CD14-positive monocyte (primary cell): ENCODE measurements at regions not wholly inside any gene's neighbourhood (a gene's known extent, or its start where the extent isn't known, plus 50 kb on each side); places are given as distances from the start of the nearest gene placed in this dataset.

Experiments used
- DNase-seq, 3 donors: peaks; one replicate each; pipeline ENCODE4 v3.0.0-alpha.2; 2011 to 2022
- H2AFZ ChIP-seq: 2 replicates; pipeline ENCODE4 v1.6.0; 2012; ENCODE audit warnings: mild to moderate bottlenecking, low read depth, low read length, inconsistent platforms; ENCODE audit not compliant: insufficient read depth, poor library complexity, severe bottlenecking
- H3K27ac ChIP-seq, 2 donors: 1 replicate in 1 of 2; 2 replicates in 1 of 2; pipeline ENCODE4 v1.5.1; 2012 to 2013; ENCODE audit warnings: low read length in 2 of 2, control low read depth in 1 of 2, inconsistent platforms in 1 of 2, low read depth in 1 of 2, mild to moderate bottlenecking in 1 of 2
- H3K27me3 ChIP-seq, 2 donors: one replicate each; pipeline versions ENCODE4 v1.6.0 to v1.6.1; 2011 to 2013; ENCODE audit warnings: low read length in 2 of 2; ENCODE audit not compliant: control insufficient read depth in 2 of 2, insufficient read depth in 2 of 2
- H3K36me3 ChIP-seq, 2 donors: replicated peaks in 1 of 2; 1 replicate in 1 of 2; 2 replicates in 1 of 2; pipeline versions ENCODE4 v1.5.1 to v1.6.1; 2012 to 2013; ENCODE audit warnings: low read length in 2 of 2, control low read depth in 1 of 2, inconsistent platforms in 1 of 2, mild to moderate bottlenecking in 1 of 2; ENCODE audit not compliant: insufficient read depth in 2 of 2, control insufficient read depth in 1 of 2
- H3K4me1 ChIP-seq, 2 donors: 1 replicate in 1 of 2; 2 replicates in 1 of 2; pipeline versions ENCODE4 v1.5.1 to v1.6.1; 2012 to 2013; ENCODE audit warnings: low read length in 2 of 2, control low read depth in 1 of 2, inconsistent platforms in 1 of 2, mild to moderate bottlenecking in 1 of 2, moderate library complexity in 1 of 2; ENCODE audit not compliant: insufficient read depth in 2 of 2, control insufficient read depth in 1 of 2
- H3K4me2 ChIP-seq: replicated peaks from 2 replicates; pipeline ENCODE3; 2012; ENCODE audit warnings: low read length, moderate library complexity, mild to moderate bottlenecking; ENCODE audit not compliant: poor library complexity, severe bottlenecking; ENCODE audit errors: extremely low read depth
- H3K4me3 ChIP-seq, 3 experiments: fragments of 200-600 bp in 1 of 3; sonication (generic) in 1 of 3; replicated peaks in 1 of 3; 1 replicate in 2 of 3; 2 replicates in 1 of 3; pipeline ENCODE4 v1.5.1; 2011 to 2013; ENCODE audit warnings: low read length in 3 of 3, mild to moderate bottlenecking in 3 of 3, control low read depth in 2 of 3, low read depth in 2 of 3, inconsistent platforms in 1 of 3, moderate library complexity in 1 of 3
- H3K79me2 ChIP-seq: 2 replicates; pipeline ENCODE4 v1.6.0; 2012; ENCODE audit warnings: mild to moderate bottlenecking, control low read depth, inconsistent platforms, low read length, moderate library complexity; ENCODE audit not compliant: insufficient read depth
- H3K9ac ChIP-seq: 2 replicates; pipeline ENCODE4 v1.6.0; 2017; ENCODE audit warnings: low read length, mild to moderate bottlenecking; ENCODE audit not compliant: insufficient read depth, poor library complexity, severe bottlenecking
- H3K9me3 ChIP-seq, 2 donors: replicated peaks in 1 of 2; 1 replicate in 1 of 2; 2 replicates in 1 of 2; pipeline versions ENCODE4 v1.5.1 to v1.6.1; 2012 to 2013; ENCODE audit warnings: low read length in 2 of 2, control low read depth in 1 of 2; ENCODE audit not compliant: control insufficient read depth in 1 of 2, insufficient read depth in 1 of 2
- H4K20me1 ChIP-seq: 2 replicates; pipeline ENCODE4 v1.6.0; 2012; ENCODE audit warnings: mild to moderate bottlenecking, low read length, control low read depth, moderate library complexity; ENCODE audit not compliant: insufficient read depth
- H3K27ac Mint-ChIP-seq, 7 donors: one replicate each; pipeline ENCODE4 v1.8.0; 2020; ENCODE audit warnings: mild to moderate bottlenecking in 7 of 7, mixed read lengths in 7 of 7, moderate library complexity in 6 of 7, inconsistent platforms in 2 of 7
- H3K27me3 Mint-ChIP-seq, 3 donors: one replicate each; pipeline ENCODE4 v1.8.0; 2021 to 2022; ENCODE audit warnings: low read depth in 3 of 3, mild to moderate bottlenecking in 3 of 3, mixed read lengths in 3 of 3, moderate library complexity in 3 of 3, inconsistent platforms in 1 of 3
- H3K36me3 Mint-ChIP-seq, 2 donors: one replicate each; pipeline ENCODE4 v1.8.0; 2020; ENCODE audit warnings: mixed read lengths in 2 of 2, inconsistent platforms in 1 of 2, mild to moderate bottlenecking in 1 of 2
- H3K4me1 Mint-ChIP-seq: one replicate; pipeline ENCODE4 v1.8.0; 2020; ENCODE audit warnings: mild to moderate bottlenecking, mixed read lengths
- H3K4me3 Mint-ChIP-seq, 2 donors: one replicate each; pipeline ENCODE4 v1.8.0; 2020; ENCODE audit warnings: mild to moderate bottlenecking in 2 of 2, mixed read lengths in 2 of 2, moderate library complexity in 1 of 2
- H3K9me3 Mint-ChIP-seq, 7 donors: one replicate each; pipeline ENCODE4 v1.8.0; 2020 to 2022; ENCODE audit warnings: mixed read lengths in 7 of 7, mild to moderate bottlenecking in 6 of 7, moderate library complexity in 6 of 7, inconsistent platforms in 2 of 7
- WGBS: methylation state at CpG from one replicate; pipeline ENCODE4 v1.1.5; 2013; ENCODE audit warnings: missing lambda C conversion rate; ENCODE audit not compliant: insufficient coverage; 5-methylcytosine and 5-hydroxymethylcytosine counted together
- intact Hi-C, 2 donors: fragments of 100-400 bp; cut with micrococcal nuclease; formaldehyde crosslinking; loops; one replicate each; pipeline versions ENCODE4 v1.15.0 to v1.15.1; 2023
- TF ChIP-seq, protein P1 (sequence below): fragments of 200-600 bp; IDR thresholded peaks from one replicate; pipeline ENCODE4 v1.8.0; 2022; ENCODE audit warnings: antibody characterized with exemption, mild to moderate bottlenecking

DNA sequence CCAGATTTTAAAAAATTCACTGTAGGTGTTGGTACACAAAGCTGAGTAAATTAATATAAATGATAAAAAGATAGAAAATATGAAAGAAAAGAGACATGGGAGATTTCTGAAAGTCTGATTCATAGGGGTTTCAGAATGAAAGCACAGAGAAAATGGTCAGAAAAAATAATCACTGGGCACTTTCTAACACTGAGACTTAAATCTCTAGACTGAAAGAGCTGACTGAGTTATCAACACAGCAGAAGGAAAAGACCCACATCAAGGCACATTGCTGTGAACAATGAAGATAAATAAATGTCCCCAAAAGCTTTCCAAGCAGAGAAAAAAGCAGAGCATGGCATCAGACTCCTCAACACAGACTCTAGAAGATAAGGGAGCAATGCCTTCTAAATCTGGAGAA lies 277.2 kb downstream of the BCL2 start:
- no peak overlapping the region for H3K4me3 Mint-ChIP-seq
- H3K9ac ChIP-seq: no peak overlapping the region
- H4K20me1 ChIP-seq: no peaks in the 10 kb centered on the region
- no peaks in the 10 kb centered on the region for H3K79me2 ChIP-seq
- H3K4me3 ChIP-seq: no peak overlapping the region
- no peaks in the 10 kb centered on the region for H3K36me3 Mint-ChIP-seq
- no peak overlapping the region for H3K27ac Mint-ChIP-seq
- H3K4me1 Mint-ChIP-seq: peaks cover 8% of the 10 kb centered on the region
- H2AFZ ChIP-seq: no peak overlapping the region
- no peak overlapping the region for H3K27ac ChIP-seq
- H3K4me2 ChIP-seq: no peak overlapping the region
- TF ChIP-seq, protein P1, sequence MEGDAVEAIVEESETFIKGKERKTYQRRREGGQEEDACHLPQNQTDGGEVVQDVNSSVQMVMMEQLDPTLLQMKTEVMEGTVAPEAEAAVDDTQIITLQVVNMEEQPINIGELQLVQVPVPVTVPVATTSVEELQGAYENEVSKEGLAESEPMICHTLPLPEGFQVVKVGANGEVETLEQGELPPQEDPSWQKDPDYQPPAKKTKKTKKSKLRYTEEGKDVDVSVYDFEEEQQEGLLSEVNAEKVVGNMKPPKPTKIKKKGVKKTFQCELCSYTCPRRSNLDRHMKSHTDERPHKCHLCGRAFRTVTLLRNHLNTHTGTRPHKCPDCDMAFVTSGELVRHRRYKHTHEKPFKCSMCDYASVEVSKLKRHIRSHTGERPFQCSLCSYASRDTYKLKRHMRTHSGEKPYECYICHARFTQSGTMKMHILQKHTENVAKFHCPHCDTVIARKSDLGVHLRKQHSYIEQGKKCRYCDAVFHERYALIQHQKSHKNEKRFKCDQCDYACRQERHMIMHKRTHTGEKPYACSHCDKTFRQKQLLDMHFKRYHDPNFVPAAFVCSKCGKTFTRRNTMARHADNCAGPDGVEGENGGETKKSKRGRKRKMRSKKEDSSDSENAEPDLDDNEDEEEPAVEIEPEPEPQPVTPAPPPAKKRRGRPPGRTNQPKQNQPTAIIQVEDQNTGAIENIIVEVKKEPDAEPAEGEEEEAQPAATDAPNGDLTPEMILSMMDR: no peak
- H3K9me3 Mint-ChIP-seq: peaks cover 0 to 6% (median 0%) of the 10 kb centered on the region in 7 donors
- H3K9me3 ChIP-seq: no peaks in the 10 kb centered on the region
- intact Hi-C loops: no loop called here
- H3K36me3 ChIP-seq: no peaks in the 10 kb centered on the region
- no peaks in the 10 kb centered on the region for H3K27me3 ChIP-seq
- H3K27me3 Mint-ChIP-seq: no peaks in the 10 kb centered on the region
- DNase-seq: no peak
- H3K4me1 ChIP-seq: peaks cover 0 to 6% of the 10 kb centered on the region in 2 donors

DNA sequence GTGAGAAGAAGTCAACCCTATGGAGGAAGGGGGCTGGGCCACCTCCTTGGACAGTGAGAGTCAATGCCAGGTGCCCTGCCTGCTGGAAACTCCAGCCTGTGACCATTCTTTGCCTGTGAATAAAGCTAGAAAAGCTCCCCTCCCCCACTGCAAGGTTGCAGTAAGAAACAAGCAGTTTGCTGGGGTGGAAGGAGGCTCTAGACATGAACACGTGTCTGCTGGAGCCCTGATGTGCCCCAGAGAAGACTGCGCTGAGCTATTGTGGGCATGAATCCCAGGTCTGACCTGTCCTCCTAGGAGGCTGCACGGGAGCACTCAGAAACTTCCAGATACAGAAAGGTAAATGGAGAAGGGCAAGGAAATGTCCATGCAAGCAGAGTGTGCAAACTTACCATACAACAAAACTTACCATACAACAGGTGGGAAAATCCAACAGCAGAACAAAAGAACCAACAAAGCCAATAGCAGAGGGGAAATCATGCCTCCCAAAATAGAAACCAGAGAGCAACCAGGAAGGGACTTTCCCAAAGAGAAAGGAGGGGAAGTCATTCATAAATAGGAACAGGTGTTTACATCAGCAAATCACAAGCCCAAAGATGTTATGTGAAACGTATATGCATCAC lies 278.7 kb downstream of the BCL2 start:
- Histone ChIP-seq H3K4me2 (no peak overlapping the region), H3K4me3 (no peak overlapping the region), H3K9me3 (no peaks in the 10 kb centered on the region), H3K79me2 (no peaks in the 10 kb centered on the region), H3K27me3 (no peaks in the 10 kb centered on the region), H2AFZ (no peak overlapping the region), H3K4me1 (peaks cover 0 to 6% of the 10 kb centered on the region in 2 donors), H3K9ac (no peak overlapping the region), H4K20me1 (no peaks in the 10 kb centered on the region), H3K36me3 (no peaks in the 10 kb centered on the region), H3K27ac (no peak overlapping the region)
- Mint-ChIP-seq H3K9me3 (peaks cover 0 to 6% (median 0%) of the 10 kb centered on the region in 7 donors), H3K4me1 (peaks cover 8% of the 10 kb centered on the region), H3K4me3 (no peak overlapping the region), H3K27me3 (no peaks in the 10 kb centered on the region), H3K36me3 (no peaks in the 10 kb centered on the region), H3K27ac (peak overlapping the region in 1 of 7 donors; percentile 63)
- intact Hi-C loops: no loop called here
- DNase-seq: peak in 2 of 3 donors; percentile 2 to 55
- 38% methylated on average over 2 of the region's 4 CpGs for WGBS
- TF ChIP-seq, protein P1: no peak
